HFF-Myc (cell line): ENCODE measurements at regions not wholly inside any gene's neighbourhood (a gene's known extent, or its start where the extent isn't known, plus 50 kb on each side); places are given as distances from the start of the nearest gene placed in this dataset.

ENCODE experiments used
- DNase-seq: peaks from one replicate; pipeline ENCODE4 v3.0.0-alpha.2; 2011; ENCODE audit warnings: low read depth; ENCODE audit errors: extremely low read depth
- H3K4me3 ChIP-seq: replicated peaks from 2 replicates; pipeline ENCODE4 v1.5.1; 2011; ENCODE audit warnings: low read depth, mild to moderate bottlenecking, control low read depth, low read length
- TF ChIP-seq, protein P1 (sequence below): IDR thresholded peaks from 2 replicates; pipeline ENCODE4 v1.5.1; 2012; ENCODE audit warnings: mild to moderate bottlenecking, low read depth, low read length, control low read depth; ENCODE audit errors: missing control alignments

DNA sequence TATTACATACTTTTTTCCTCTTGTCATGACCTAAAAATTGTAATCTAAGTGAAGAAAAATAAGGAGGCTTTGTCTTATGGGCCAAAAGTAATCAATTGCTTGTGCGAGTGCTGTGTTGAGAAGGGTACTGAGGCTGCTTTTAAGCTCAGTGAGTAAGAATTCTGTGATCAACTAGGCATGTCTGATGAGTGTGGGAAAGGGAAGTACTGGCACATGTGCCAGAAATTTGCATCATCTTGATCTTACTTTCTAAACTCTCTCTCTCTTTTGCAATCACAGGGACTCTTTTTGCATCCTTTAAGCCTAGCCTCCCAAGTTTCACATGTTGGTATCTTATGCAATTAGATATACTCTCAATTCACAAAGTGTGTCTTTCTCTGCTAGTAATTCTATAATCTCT, 329.9 kb downstream of the KIF4B start:
- no peak for DNase-seq
- TF ChIP-seq, protein P1, sequence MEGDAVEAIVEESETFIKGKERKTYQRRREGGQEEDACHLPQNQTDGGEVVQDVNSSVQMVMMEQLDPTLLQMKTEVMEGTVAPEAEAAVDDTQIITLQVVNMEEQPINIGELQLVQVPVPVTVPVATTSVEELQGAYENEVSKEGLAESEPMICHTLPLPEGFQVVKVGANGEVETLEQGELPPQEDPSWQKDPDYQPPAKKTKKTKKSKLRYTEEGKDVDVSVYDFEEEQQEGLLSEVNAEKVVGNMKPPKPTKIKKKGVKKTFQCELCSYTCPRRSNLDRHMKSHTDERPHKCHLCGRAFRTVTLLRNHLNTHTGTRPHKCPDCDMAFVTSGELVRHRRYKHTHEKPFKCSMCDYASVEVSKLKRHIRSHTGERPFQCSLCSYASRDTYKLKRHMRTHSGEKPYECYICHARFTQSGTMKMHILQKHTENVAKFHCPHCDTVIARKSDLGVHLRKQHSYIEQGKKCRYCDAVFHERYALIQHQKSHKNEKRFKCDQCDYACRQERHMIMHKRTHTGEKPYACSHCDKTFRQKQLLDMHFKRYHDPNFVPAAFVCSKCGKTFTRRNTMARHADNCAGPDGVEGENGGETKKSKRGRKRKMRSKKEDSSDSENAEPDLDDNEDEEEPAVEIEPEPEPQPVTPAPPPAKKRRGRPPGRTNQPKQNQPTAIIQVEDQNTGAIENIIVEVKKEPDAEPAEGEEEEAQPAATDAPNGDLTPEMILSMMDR, result no peak
- H3K4me3 ChIP-seq, result no peak overlapping the region

GRCh38 chr5:155353231-155353630, 339.7 kb downstream of the KIF4B start:
- TF ChIP-seq, protein P1, result no peak
- DNase-seq, result no peak
- no peak overlapping the region for H3K4me3 ChIP-seq

DNA sequence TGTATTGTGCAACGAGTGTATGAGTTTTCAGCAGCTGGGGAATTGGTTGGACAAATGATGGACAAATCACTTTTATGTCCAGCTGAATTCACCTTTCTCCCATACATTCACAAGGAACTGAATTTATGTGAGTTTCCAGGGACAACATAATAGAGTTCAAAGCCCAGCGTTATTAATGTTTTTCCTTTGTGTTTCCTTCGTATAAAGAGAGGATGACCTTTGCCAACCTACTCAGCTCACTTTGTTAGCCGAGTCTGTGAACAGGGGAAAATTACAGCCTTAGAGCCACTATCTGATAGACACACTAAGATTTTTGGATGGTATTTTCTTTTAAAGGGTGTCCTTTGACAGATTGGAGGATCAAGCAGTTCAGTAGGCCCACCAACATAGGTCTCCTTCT, 352.5 kb downstream of the KIF4B start:
- DNase-seq, result no peak
- H3K4me3 ChIP-seq, result no peak overlapping the region
- TF ChIP-seq, protein P1, result no peak

GRCh38 chr5:155367841-155368240, 354.3 kb downstream of the KIF4B start:
- DNase-seq, result no peak
- TF ChIP-seq, protein P1, result no peak
- H3K4me3 ChIP-seq, result no peak overlapping the region

DNA sequence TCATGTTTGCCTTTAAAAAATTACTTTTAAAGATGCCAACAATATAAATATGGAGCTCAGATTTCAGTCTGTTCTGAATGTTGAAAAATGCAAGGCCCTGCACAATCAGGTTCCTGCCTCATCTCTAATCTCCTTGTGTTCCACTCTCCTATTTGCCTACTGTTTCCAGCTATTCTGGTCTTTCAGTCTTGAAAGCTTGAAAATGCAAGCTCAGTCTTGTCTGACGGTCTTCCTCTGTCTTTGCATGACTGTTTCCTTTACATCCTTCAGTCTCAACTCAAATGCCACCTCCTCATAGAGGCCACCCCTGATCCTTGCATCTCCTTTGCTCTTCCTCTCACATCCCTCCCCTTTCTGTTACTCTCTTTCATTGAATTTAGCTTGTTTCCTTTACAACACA, 354.9 kb downstream of the KIF4B start:
- TF ChIP-seq, protein P1, result no peak
- H3K4me3 ChIP-seq, result no peak overlapping the region

DNA sequence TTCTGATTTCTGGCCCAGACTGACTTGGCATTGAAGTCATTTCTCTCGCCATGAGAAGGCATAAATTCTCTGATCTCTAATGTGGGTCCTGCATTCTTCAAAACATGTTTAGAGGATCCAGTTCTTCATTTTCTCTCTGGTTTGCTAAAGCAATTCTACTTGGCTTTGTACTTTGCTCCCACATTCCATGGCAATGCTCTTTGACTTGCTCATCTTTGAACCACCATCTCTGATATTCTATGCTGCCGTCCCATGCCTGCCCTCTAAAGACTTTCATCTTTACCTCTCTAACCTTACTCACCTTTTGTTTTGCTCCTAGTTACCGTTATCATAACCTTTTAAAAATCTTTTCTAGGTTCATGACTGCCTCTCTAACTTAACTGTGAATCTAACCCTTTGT, 366.9 kb downstream of the KIF4B start:
- no peak overlapping the region for H3K4me3 ChIP-seq
- no peak for DNase-seq
- TF ChIP-seq, protein P1, result no peak

More for the DNA sequence above, 354.9 kb downstream of the KIF4B start:
- DNase-seq, result no peak

DNA sequence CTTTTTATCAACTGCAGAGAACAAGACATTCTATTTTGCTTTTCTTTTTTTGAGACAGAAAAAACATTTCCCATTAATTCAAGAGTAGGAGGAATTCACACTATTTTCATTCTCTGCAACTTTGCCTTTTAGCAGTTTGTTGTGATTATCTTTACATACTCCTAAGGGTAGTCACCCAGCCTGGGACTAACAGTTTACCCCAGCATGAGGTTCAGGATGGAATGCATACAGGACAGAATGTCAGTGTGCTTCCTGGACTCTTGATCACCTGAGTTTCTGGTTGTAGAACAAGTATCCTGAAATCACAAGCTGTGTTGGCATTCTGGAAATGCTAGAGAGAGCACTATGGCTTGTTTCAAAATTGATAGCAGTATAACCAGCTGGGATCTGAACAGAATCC, 368.1 kb downstream of the KIF4B start:
- TF ChIP-seq, protein P1, result no peak
- H3K4me3 ChIP-seq, result no peak overlapping the region
- DNase-seq, result no peak
